ENCODE measurements at regions not wholly inside any gene's neighbourhood (a gene's known extent, or its start where the extent isn't known, plus 50 kb on each side); places are given as distances from the start of the nearest gene placed in this dataset.
"Not testable (repeated sequence)": the region's sequence is repeated elsewhere in the genome, so short reads cannot be mapped to it uniquely, and the experiment has no call there.

GRCh38 chr7:112678626-112679025 lies 111.6 kb downstream of the TMEM168 start:
- DNase-seq (ENCODE audit: low read depth in 2 of 2) = no peak

DNA sequence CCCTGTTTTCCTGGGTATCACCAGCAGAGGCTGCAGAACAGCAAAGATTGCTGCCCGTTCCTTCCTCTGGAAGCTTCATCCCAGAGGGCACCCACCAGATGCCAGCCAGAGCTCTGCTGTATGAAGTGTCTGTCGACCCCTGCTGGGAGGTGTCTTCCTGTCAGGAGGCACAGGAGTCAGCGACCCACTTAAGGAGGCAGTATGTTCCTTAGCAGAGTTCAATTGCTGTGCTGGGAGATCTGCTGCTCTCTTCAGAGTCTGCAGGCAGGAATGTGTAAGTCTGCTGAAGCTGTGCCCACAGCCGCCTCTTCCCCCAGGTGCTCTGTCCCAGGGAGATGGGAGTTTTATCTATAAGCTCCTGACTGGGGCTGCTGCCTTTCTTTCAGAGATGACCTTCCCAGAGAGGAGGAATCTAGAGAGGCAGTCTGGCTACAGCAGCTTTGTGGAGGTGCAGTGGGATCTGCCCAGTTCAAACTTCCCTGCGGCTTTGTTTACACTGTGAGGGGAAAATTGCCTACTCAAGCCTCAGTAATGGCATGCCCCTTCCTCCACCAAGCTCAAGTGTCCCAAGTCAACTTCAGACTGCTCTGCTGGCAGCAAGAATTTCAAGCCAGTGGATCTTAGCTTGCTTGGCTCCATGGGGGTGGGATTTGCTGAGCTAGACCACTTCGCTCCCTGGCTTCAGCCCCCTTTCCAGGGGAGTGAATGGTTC lies 100.6 kb downstream of the TMEM168 start:
- DNase-seq (ENCODE audit: low read depth in 2 of 2) = not testable (repeated sequence)

GRCh38 chr7:112692333-112692732 lies 97.9 kb downstream of the TMEM168 start:
- no peak for DNase-seq (ENCODE audit: low read depth in 2 of 2)

- not testable (repeated sequence) for DNase-seq (ENCODE audit: low read depth in 2 of 2)
Measured at GRCh38 chr7:112697211-112697610, 93.0 kb downstream of the TMEM168 start.

DNA sequence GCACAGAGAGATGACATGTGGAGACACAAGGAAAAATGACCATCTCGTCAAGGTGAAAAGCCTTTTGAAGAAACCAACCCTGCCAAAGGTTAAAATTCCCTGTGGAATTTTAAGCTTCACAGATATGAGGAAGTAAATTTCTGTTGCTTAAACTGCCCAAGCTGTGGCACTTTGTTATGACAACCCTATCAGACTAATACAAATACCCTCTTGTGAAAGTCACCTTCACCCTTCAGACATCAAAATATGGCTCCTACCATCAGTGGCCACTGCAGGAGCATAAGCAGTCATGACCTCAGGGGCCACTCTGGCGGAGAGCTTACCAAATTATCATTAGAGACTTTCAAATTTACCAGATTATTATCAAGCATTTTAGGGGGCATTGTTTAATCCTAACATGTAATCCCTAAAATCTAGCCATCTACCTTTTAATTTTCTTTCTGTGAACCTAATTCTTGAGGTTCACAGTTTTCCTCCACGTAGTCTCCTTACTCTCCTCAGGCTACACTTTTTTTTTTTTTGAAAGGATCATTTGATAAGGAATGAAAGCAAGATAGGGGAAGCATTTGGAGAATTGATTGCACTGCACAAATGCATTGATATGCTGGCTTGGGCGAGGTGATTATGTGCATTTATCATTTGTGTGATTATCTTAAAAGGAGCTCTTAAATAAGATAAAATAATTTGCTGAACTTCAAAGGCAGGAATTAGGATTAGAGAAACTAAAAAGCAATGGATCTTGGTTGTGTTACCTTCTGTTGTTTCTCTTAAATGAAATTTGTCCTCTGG lies 90.3 kb downstream of the TMEM168 start:
- no peak for DNase-seq (ENCODE audit: low read depth in 2 of 2)

- DNase-seq (ENCODE audit: low read depth in 2 of 2) = no peak
Measured at GRCh38 chr7:112701456-112701855, 88.7 kb downstream of the TMEM168 start.

DNA sequence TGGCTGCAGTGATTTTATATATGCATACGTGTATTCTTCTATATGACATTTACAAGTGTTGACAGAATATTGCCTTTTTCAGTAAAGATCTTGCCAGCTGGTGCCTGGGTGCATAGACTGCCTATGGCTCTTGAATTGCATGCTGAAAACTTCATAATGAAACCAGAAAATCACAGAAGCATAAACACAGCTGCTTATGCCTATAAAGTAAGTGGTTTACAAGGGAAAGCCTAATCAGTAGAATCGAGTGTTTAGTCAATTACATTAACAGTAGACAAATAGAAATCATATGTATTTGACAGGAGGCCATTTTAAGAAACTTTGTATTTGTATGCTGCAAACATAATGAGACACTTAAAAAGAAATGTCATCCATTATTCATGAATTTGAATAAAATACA lies 82.5 kb downstream of the TMEM168 start:
- DNase-seq (ENCODE audit: low read depth in 2 of 2) = no peak

DNA sequence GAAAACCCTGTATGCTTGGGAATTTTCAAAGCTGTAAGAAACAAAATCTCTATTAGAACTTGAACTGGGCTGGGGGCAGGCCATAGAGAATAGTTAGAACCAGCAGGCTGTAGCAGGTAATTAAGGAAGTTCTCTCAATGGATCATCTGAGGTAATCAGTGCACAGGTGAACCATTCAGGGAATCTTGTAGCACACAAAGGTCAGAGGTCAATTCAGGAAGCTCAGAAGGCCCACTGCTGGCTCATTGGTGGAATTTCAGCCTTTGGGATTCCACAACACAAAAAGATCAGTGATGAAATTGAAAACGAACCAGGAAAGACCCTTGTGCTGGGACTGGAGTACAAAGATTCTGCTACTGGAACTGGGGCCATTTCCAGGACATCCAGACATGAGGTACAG lies 82.0 kb downstream of the TMEM168 start:
- DNase-seq (ENCODE audit: low read depth in 2 of 2) = no peak
